ENCODE measurements at regions not wholly inside any gene's neighbourhood (a gene's known extent, or its start where the extent isn't known, plus 50 kb on each side); places are given as distances from the start of the nearest gene placed in this dataset.

DNA sequence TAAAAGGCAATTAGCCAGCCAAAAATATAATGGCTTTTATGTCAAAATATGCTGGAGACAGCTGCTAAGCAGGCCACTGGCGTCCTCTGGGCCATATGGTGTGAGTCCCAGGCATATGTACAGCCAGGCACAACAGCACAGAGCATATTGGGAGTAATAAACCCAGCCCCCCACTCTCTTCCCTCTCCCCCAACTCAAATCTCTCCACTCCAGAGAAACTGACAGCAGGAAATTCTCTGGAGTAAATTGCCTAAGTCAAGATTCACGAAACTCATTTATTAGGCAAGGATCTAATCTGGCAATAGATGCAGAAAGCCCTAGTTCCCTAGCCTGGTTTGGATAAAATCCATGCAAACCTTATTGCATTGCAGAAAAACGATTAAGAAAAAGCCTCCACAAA is 147.9 kb upstream of the SEL1L start:
- TF ChIP-seq, protein P1, sequence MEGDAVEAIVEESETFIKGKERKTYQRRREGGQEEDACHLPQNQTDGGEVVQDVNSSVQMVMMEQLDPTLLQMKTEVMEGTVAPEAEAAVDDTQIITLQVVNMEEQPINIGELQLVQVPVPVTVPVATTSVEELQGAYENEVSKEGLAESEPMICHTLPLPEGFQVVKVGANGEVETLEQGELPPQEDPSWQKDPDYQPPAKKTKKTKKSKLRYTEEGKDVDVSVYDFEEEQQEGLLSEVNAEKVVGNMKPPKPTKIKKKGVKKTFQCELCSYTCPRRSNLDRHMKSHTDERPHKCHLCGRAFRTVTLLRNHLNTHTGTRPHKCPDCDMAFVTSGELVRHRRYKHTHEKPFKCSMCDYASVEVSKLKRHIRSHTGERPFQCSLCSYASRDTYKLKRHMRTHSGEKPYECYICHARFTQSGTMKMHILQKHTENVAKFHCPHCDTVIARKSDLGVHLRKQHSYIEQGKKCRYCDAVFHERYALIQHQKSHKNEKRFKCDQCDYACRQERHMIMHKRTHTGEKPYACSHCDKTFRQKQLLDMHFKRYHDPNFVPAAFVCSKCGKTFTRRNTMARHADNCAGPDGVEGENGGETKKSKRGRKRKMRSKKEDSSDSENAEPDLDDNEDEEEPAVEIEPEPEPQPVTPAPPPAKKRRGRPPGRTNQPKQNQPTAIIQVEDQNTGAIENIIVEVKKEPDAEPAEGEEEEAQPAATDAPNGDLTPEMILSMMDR (conservative IDR thresholded peaks at IDR 0.05 in 1 of 2, IDR thresholded peaks at IDR 0.05 in 1 of 2; ENCODE audit: extremely low read depth in 1 of 2, insufficient read depth in 1 of 2, low read depth in 1 of 2, low read length in 2 of 2): no peak
- TF ChIP-seq EZH2 (IDR thresholded peaks at IDR 0.05; ENCODE audit: borderline replicate concordance, low read length): no peak

Data from mammary epithelial cell (primary cell).